ENCODE measurements at regions not wholly inside any gene's neighbourhood (a gene's known extent, or its start where the extent isn't known, plus 50 kb on each side); places are given as distances from the start of the nearest gene placed in this dataset.

GRCh38 chr13:109917422-109917821, 131.0 kb upstream of the IRS2 start:
- TF ChIP-seq BACH2 (CRISPR knock-in tag; IDR thresholded peaks at IDR 0.05; ENCODE audit: borderline replicate concordance) (no peak), OSR1 (CRISPR knock-in tag; IDR thresholded peaks at IDR 0.05) (no peak), CREB5 (CRISPR knock-in tag; IDR thresholded peaks at IDR 0.05; ENCODE audit: low read depth) (no peak), RARB (CRISPR knock-in tag; IDR thresholded peaks at IDR 0.05) (no peak), ZNF565 (CRISPR knock-in tag; conservative IDR thresholded peaks at IDR 0.05; ENCODE audit: low read depth) (no peak), ARNTL (CRISPR knock-in tag; IDR thresholded peaks at IDR 0.05; ENCODE audit: borderline replicate concordance, low read depth) (no peak), ZC3H10 (CRISPR knock-in tag; IDR thresholded peaks at IDR 0.05) (no peak), GLIS3 (CRISPR knock-in tag; IDR thresholded peaks at IDR 0.05) (no peak), PATZ1 (CRISPR knock-in tag; IDR thresholded peaks at IDR 0.05; ENCODE audit: borderline replicate concordance) (no peak), TSHZ2 (CRISPR knock-in tag; IDR thresholded peaks at IDR 0.05) (no peak), CSRNP3 (CRISPR knock-in tag; IDR thresholded peaks at IDR 0.05) (no peak)
